H9 (cell line): ENCODE measurements at regions not wholly inside any gene's neighbourhood (a gene's known extent, or its start where the extent isn't known, plus 50 kb on each side); places are given as distances from the start of the nearest gene placed in this dataset.

Experiments
- DNase-seq: peaks from one replicate; pipeline ENCODE4 v3.0.0-alpha.2; 2017
- H2AFZ ChIP-seq: one replicate; pipeline ENCODE4 v1.6.1; 2013; ENCODE audit warnings: mild to moderate bottlenecking, low read length, control low read depth, moderate library complexity
- H2AK5ac ChIP-seq: 2 replicates; pipeline ENCODE4 v1.6.1; 2013; ENCODE audit warnings: low read length, control low read depth, mixed read lengths; ENCODE audit not compliant: insufficient read length
- H2BK120ac ChIP-seq: one replicate; pipeline ENCODE4 v1.6.1; 2013; ENCODE audit warnings: low read depth, mild to moderate bottlenecking, low read length, control low read depth, inconsistent platforms; ENCODE audit not compliant: poor library complexity, severe bottlenecking
- H2BK12ac ChIP-seq: 2 replicates; pipeline ENCODE4 v1.6.1; 2013; ENCODE audit warnings: low read length, control low read depth, mixed read lengths, low read depth; ENCODE audit not compliant: insufficient read length
- H2BK15ac ChIP-seq: 2 replicates; pipeline ENCODE4 v1.6.1; 2013; ENCODE audit warnings: low read depth, low read length, control low read depth
- H2BK20ac ChIP-seq: one replicate; pipeline ENCODE4 v1.6.1; 2013; ENCODE audit warnings: low read depth, mild to moderate bottlenecking, low read length, control low read depth, inconsistent platforms; ENCODE audit not compliant: poor library complexity, severe bottlenecking
- H2BK5ac ChIP-seq: 2 replicates; pipeline ENCODE4 v1.6.1; 2013; ENCODE audit warnings: low read length, control low read depth, mixed read lengths; ENCODE audit not compliant: insufficient read length
- H3K14ac ChIP-seq: 2 replicates; pipeline ENCODE4 v1.6.1; 2013; ENCODE audit warnings: low read length, control low read depth; ENCODE audit not compliant: insufficient read depth
- H3K18ac ChIP-seq: 2 replicates; pipeline ENCODE4 v1.6.1; 2013; ENCODE audit warnings: low read depth, mild to moderate bottlenecking, mixed read lengths, low read length, control low read depth; ENCODE audit not compliant: insufficient read length
- H3K23ac ChIP-seq: 2 replicates; pipeline ENCODE4 v1.6.1; 2013; ENCODE audit warnings: low read length, control low read depth, mixed read lengths, low read depth; ENCODE audit not compliant: insufficient read length
- H3K23me2 ChIP-seq: 2 replicates; pipeline ENCODE4 v1.6.1; 2013; ENCODE audit warnings: low read depth, mild to moderate bottlenecking, mixed read lengths, low read length, control low read depth; ENCODE audit not compliant: insufficient read length, poor library complexity, severe bottlenecking
- H3K27ac ChIP-seq: 2 replicates; pipeline ENCODE4 v1.5.1; 2013; ENCODE audit warnings: low read length, control low read depth, mixed read lengths, low read depth; ENCODE audit not compliant: insufficient read length
- H3K27me3 ChIP-seq: 2 replicates; pipeline ENCODE4 v1.6.1; 2013; ENCODE audit warnings: low read length, control low read depth, inconsistent platforms; ENCODE audit not compliant: insufficient read depth
- H3K4ac ChIP-seq: 2 replicates; pipeline ENCODE4 v1.6.1; 2013; ENCODE audit warnings: low read depth, mild to moderate bottlenecking, control low read depth, inconsistent platforms, low read length, moderate library complexity
- H3K4me1 ChIP-seq: 2 replicates; pipeline ENCODE4 v1.6.1; 2013; ENCODE audit warnings: low read length, control low read depth, inconsistent platforms; ENCODE audit not compliant: insufficient read depth
- H3K4me2 ChIP-seq: 2 replicates; pipeline ENCODE4 v1.6.1; 2013; ENCODE audit warnings: low read length, control low read depth, mixed read lengths; ENCODE audit not compliant: insufficient read length, insufficient read depth
- H3K56ac ChIP-seq: 2 replicates; pipeline ENCODE4 v1.6.1; 2013; ENCODE audit warnings: low read depth, mild to moderate bottlenecking, mixed read lengths, low read length, control low read depth; ENCODE audit not compliant: insufficient read length
- H3K79me1 ChIP-seq: 2 replicates; pipeline ENCODE4 v1.6.1; 2013; ENCODE audit warnings: low read depth, mild to moderate bottlenecking, moderate library complexity, low read length, control low read depth, inconsistent platforms; ENCODE audit not compliant: insufficient read depth, poor library complexity, severe bottlenecking
- H3K79me2 ChIP-seq: 2 replicates; pipeline ENCODE4 v1.6.1; 2013; ENCODE audit warnings: low read length, control low read depth, inconsistent platforms; ENCODE audit not compliant: insufficient read depth
- H3K9ac ChIP-seq: 2 replicates; pipeline ENCODE4 v1.6.1; 2013; ENCODE audit warnings: low read length, control low read depth, mixed read lengths; ENCODE audit not compliant: insufficient read length; ENCODE audit errors: extremely low read depth
- H3K9me3 ChIP-seq: one replicate; pipeline ENCODE4 v1.6.1; 2013; ENCODE audit warnings: low read depth, low read length, inconsistent platforms; ENCODE audit not compliant: control insufficient read depth
- H3T11ph ChIP-seq: one replicate; pipeline ENCODE4 v1.6.1; 2013; ENCODE audit warnings: mild to moderate bottlenecking, low read length, control low read depth, inconsistent platforms
- H4K20me1 ChIP-seq: one replicate; pipeline ENCODE4 v1.6.1; 2013; ENCODE audit not compliant: control insufficient read depth, insufficient read length, insufficient read depth
- H4K5ac ChIP-seq: 2 replicates; pipeline ENCODE4 v1.6.1; 2013; ENCODE audit warnings: low read depth, mild to moderate bottlenecking, mixed read lengths, low read length, control low read depth; ENCODE audit not compliant: insufficient read length
- H4K8ac ChIP-seq: replicated peaks from 2 replicates; pipeline ENCODE4 v1.6.1; 2013; ENCODE audit warnings: low read length, control low read depth, mixed read lengths, low read depth; ENCODE audit not compliant: insufficient read length
- H4K91ac ChIP-seq: 2 replicates; pipeline ENCODE4 v1.6.1; 2013; ENCODE audit warnings: low read depth, mild to moderate bottlenecking, moderate library complexity, mixed read lengths, low read length, control low read depth; ENCODE audit not compliant: insufficient read length
- H3K27ac Mint-ChIP-seq, 3 experiments: 2 replicates in 2 of 3; 3 replicates in 1 of 3; pipeline ENCODE4 v1.8.0; 2020 to 2021; ENCODE audit warnings: mixed read lengths in 3 of 3, mild to moderate bottlenecking in 1 of 3, moderate library complexity in 1 of 3
- H3K27me3 Mint-ChIP-seq: 2 replicates; pipeline ENCODE4 v1.8.0; 2021; ENCODE audit warnings: low read depth, mild to moderate bottlenecking, moderate library complexity, mixed read lengths
- H3K36me3 Mint-ChIP-seq, 3 experiments: 2 replicates in 2 of 3; 3 replicates in 1 of 3; pipeline ENCODE4 v1.8.0; 2020 to 2021; ENCODE audit warnings: low read depth in 3 of 3, mixed read lengths in 3 of 3; ENCODE audit not compliant: insufficient read depth in 1 of 3
- H3K4me1 Mint-ChIP-seq, 2 experiments: 2 replicates each; pipeline ENCODE4 v1.8.0; 2020; ENCODE audit warnings: mixed read lengths in 2 of 2
- H3K4me3 Mint-ChIP-seq, 2 experiments: 2 replicates in 1 of 2; 3 replicates in 1 of 2; pipeline ENCODE4 v1.8.0; 2020 to 2021; ENCODE audit warnings: mild to moderate bottlenecking in 2 of 2, mixed read lengths in 2 of 2, moderate library complexity in 1 of 2
- H3K9me3 Mint-ChIP-seq, 2 experiments: 2 replicates in 1 of 2; 3 replicates in 1 of 2; pipeline ENCODE4 v1.8.0; 2020; ENCODE audit warnings: mild to moderate bottlenecking in 2 of 2, mixed read lengths in 2 of 2, moderate library complexity in 1 of 2
- WGBS: extraction: QIAGEN DNeasy Blood & Tissue Kit; methylation state at CpG from one replicate; pipeline ENCODE4 v1.1.7; 2013; ENCODE audit warnings: missing lambda C conversion rate, low lambda C conversion rate, mixed read lengths; ENCODE audit not compliant: insufficient read length; ENCODE audit errors: extremely low coverage; 5-methylcytosine and 5-hydroxymethylcytosine counted together
- TF ChIP-seq, protein P1 (sequence below): fragments of 200-600 bp; sonication (generic); conservative IDR thresholded peaks from 3 replicates; pipeline ENCODE4 v1.8.0; 2021; ENCODE audit warnings: antibody characterized with exemption, mild to moderate bottlenecking

DNA sequence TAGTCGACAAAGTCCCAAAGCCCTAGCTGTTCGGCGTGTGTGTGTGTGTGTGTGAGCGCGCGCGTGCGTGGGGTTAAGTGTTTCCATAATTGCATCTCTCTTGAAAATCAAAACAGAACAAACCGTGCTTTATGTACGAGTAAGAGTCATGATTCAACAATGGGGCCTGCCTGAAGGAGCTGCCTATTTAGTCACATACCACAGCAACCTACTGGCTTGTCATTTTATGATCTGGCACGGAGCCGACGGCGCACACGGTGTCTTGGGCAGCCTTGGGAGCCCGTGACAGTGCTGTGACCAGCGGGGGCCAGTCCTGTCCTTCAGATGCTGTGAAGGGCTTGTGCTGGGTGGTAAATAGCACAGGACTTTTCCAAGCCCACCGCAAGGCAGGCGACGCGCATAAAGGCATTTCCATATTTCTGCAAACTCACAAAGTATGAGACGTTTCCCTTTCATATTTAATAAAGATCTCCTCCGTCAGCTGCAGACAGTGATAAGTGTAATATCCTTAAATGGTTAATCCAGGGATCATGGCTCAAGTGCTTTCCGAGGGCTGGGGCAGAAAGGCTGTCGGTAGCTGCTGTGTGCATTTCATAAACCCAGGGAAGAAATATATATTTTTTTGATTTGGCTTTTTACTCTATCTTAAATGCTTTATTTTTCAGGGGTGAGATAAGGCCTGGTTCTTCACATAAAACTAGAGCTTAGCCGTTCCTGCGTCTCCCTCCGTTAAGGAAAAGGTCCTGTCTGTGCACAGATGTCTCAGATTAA, 270.2 kb upstream of the IRX1 start:
- Histone ChIP-seq H2AFZ (no peak overlapping the region), H3K4me1 (peaks cover 3% of the 10 kb centered on the region; the same call in 1 of the 2 replicates), H4K20me1 (no peaks in the 10 kb centered on the region), H3K4me2 (no peak overlapping the region), H3K79me2 (no peaks in the 10 kb centered on the region), H3K14ac (no peak overlapping the region), H2BK15ac (no peak overlapping the region), H3K56ac (no peak overlapping the region), H3K18ac (no peak overlapping the region), H4K8ac (no peak overlapping the region), H3K27ac (no peak overlapping the region), H3K23ac (no peak overlapping the region), H4K5ac (no peak overlapping the region), H3K9ac (no peak overlapping the region), H3T11ph (no peak overlapping the region), H2BK12ac (no peak overlapping the region), H3K9me3 (no peaks in the 10 kb centered on the region), H2BK5ac (no peak overlapping the region), H3K79me1 (no peaks in the 10 kb centered on the region), H2BK120ac (no peak overlapping the region), H3K4ac (no peak overlapping the region), H2AK5ac (no peak overlapping the region), H4K91ac (no peak overlapping the region), H3K27me3 (no peaks in the 10 kb centered on the region), H2BK20ac (no peak overlapping the region), H3K23me2 (no peaks in the 10 kb centered on the region)
- H3K4me1 Mint-ChIP-seq = peaks cover 0 to 8% of the 10 kb centered on the region in 2 experiments; a peak in 2 of 4 replicates
- TF ChIP-seq, protein P1, sequence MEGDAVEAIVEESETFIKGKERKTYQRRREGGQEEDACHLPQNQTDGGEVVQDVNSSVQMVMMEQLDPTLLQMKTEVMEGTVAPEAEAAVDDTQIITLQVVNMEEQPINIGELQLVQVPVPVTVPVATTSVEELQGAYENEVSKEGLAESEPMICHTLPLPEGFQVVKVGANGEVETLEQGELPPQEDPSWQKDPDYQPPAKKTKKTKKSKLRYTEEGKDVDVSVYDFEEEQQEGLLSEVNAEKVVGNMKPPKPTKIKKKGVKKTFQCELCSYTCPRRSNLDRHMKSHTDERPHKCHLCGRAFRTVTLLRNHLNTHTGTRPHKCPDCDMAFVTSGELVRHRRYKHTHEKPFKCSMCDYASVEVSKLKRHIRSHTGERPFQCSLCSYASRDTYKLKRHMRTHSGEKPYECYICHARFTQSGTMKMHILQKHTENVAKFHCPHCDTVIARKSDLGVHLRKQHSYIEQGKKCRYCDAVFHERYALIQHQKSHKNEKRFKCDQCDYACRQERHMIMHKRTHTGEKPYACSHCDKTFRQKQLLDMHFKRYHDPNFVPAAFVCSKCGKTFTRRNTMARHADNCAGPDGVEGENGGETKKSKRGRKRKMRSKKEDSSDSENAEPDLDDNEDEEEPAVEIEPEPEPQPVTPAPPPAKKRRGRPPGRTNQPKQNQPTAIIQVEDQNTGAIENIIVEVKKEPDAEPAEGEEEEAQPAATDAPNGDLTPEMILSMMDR = no peak
- H3K9me3 Mint-ChIP-seq = no peaks in the 10 kb centered on the region; a peak in 1 of 5 replicates
- WGBS = no CpG with 5 or more reads among the region's 28 CpGs
- H3K27me3 Mint-ChIP-seq = peaks cover 2% of the 10 kb centered on the region; the same call in 1 of the 2 replicates
- no peak overlapping the region for H3K4me3 Mint-ChIP-seq
- no peaks in the 10 kb centered on the region; a peak in 1 of 7 replicates for H3K36me3 Mint-ChIP-seq
- DNase-seq = no peak
- peak overlapping the region in 1 of 3 experiments; percentile 12; a peak in 1 of 7 replicates for H3K27ac Mint-ChIP-seq
